Activated CD4-positive, alpha-beta T cell treated with anti-CD3 and anti-CD28 coated beads, Interleukin-2, amount 10 ng/mL, durations not matched to agents 24 days and 14 days (primary cell): ENCODE measurements at regions not wholly inside any gene's neighbourhood (a gene's known extent, or its start where the extent isn't known, plus 50 kb on each side); places are given as distances from the start of the nearest gene placed in this dataset.

Source experiments
- DNase-seq: peaks from one replicate; pipeline ENCODE4 v3.0.0; 2022
- H3K27ac Mint-ChIP-seq: one replicate; pipeline ENCODE4 v1.8.0; 2022; ENCODE audit warnings: mild to moderate bottlenecking, mixed read lengths
- H3K27me3 Mint-ChIP-seq: one replicate; pipeline ENCODE4 v1.8.0; 2022; ENCODE audit warnings: mixed read lengths
- H3K36me3 Mint-ChIP-seq: one replicate; pipeline ENCODE4 v1.8.0; 2022; ENCODE audit warnings: low read depth, mild to moderate bottlenecking, mixed read lengths
- H3K4me1 Mint-ChIP-seq: one replicate; pipeline ENCODE4 v1.8.0; 2021; ENCODE audit warnings: mixed read lengths
- H3K4me3 Mint-ChIP-seq: one replicate; pipeline ENCODE4 v1.8.0; 2022; ENCODE audit warnings: mild to moderate bottlenecking, moderate library complexity, mixed read lengths
- H3K9me3 Mint-ChIP-seq: one replicate; pipeline ENCODE4 v1.8.0; 2021; ENCODE audit warnings: mixed read lengths
- intact Hi-C: fragments of 100-400 bp; cut with micrococcal nuclease; formaldehyde crosslinking; loops from one replicate; pipeline ENCODE4 v1.15.1; 2023

DNA sequence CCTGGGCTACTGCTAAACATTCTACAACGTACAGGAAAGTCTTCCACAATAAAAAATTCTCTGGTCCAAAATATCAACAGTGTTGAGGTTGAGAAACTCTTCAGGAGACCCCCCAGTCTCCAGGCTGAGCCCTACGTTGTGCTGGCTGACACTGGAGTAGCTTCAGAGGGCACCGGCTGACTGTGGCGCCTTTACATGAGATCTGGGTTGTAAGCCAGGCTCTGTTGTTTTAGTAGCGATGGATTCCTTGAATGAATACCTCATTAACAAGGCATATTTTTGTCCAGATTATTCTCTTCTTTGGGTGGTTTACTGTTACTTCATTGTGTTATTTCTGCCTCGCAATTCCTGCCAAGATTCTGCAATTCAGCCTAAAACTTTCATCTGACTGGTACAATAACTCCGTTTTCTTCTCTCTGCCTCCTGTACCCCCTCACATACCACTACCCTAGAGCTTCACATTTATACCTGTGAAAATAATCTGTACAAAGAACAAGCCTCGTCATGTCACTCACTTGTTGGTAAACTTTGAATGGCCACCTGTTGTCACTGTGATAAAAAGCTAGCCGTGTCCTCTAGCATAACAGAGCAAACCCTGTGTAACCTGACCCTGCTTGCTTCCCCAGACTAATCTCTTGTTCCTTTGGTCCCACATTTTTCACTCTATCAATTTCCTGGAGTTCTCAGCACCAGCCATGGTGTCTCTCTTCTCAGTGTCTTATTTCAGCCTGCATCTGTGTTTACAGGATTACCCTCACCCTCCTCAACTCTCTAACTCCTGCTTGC lies 1476.1 kb upstream of the TENM3 start:
- Mint-ChIP-seq H3K27me3 (no peaks in the 10 kb centered on the region), H3K9me3 (no peaks in the 10 kb centered on the region), H3K27ac (no peak overlapping the region), H3K4me3 (no peak overlapping the region), H3K4me1 (no peaks in the 10 kb centered on the region), H3K36me3 (no peaks in the 10 kb centered on the region)
- intact Hi-C loops: no loop called here
- DNase-seq: no peak

DNA sequence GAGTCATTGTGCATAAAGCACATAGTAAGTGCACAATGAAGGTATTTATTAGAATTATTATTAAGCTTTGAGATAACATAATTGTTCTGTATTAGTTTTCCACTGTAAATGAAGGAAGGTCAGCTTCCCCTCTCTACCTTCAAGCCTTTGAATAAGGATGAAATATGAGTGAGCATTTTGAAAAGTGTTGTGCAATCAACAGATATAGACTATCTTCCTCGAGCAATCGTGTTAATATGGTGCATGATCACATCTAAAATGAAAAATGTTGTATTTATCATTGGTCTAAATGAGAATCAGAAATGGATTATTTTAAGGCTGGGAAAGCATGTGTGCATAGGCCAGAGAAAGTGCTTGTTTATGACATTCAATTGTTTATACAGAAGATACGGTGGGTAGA lies 1474.6 kb upstream of the TENM3 start:
- no peaks in the 10 kb centered on the region for H3K4me1 Mint-ChIP-seq
- no peaks in the 10 kb centered on the region for H3K27me3 Mint-ChIP-seq
- H3K4me3 Mint-ChIP-seq: no peak overlapping the region
- intact Hi-C loops: no loop called here
- no peak for DNase-seq
- H3K27ac Mint-ChIP-seq: no peak overlapping the region
- no peaks in the 10 kb centered on the region for H3K9me3 Mint-ChIP-seq
- H3K36me3 Mint-ChIP-seq: no peaks in the 10 kb centered on the region

DNA sequence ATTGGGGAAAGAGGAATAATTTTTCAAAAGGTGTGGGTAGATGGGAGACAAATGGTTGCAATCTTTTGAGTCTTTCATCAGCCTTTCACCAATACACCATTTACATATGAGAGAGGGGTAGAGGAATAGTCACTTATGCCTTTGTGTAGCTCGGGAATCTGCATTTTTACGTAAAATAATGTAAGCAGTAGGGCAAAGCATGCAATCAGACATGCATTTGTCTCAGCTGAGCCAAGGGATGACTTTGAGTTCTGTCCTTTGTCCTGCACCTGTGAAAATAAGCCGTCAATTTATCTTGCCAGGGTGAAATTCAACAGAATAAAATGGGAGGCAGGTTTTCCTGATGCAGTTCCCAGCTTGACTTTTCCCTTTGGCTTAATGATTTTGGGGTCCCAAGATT lies 1473.4 kb upstream of the TENM3 start:
- H3K9me3 Mint-ChIP-seq: no peaks in the 10 kb centered on the region
- no peaks in the 10 kb centered on the region for H3K4me1 Mint-ChIP-seq
- no peak for DNase-seq
- H3K36me3 Mint-ChIP-seq: no peaks in the 10 kb centered on the region
- H3K27me3 Mint-ChIP-seq: no peaks in the 10 kb centered on the region
- intact Hi-C loops: no loop called here
- H3K4me3 Mint-ChIP-seq: no peak overlapping the region
- no peak overlapping the region for H3K27ac Mint-ChIP-seq

DNA sequence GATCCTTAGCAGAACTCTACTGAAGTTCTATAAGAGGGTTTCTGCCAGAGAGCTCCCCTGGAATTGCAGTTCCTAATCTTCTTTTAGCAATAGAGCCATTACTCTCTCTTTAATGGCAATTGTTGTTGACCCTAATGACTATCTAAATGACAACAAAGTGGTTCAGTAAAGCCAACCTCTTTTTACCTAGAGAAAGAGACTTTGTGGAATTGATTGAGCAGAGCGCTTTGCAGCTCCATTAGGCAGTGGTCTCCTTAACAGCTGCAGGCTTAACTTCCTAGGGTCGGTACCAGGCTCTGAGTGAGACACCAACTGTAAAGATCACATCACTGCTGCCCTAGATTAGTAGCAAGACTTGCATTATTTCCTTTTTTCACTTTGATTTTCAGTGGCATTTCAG lies 1472.9 kb upstream of the TENM3 start:
- no peak overlapping the region for H3K27ac Mint-ChIP-seq
- intact Hi-C loops: no loop called here
- no peaks in the 10 kb centered on the region for H3K27me3 Mint-ChIP-seq
- no peaks in the 10 kb centered on the region for H3K36me3 Mint-ChIP-seq
- H3K9me3 Mint-ChIP-seq: no peaks in the 10 kb centered on the region
- H3K4me1 Mint-ChIP-seq: no peaks in the 10 kb centered on the region
- H3K4me3 Mint-ChIP-seq: no peak overlapping the region
- DNase-seq: no peak

- Mint-ChIP-seq H3K9me3 (no peaks in the 10 kb centered on the region), H3K4me3 (no peak overlapping the region), H3K27ac (no peak overlapping the region), H3K27me3 (no peaks in the 10 kb centered on the region), H3K36me3 (no peaks in the 10 kb centered on the region), H3K4me1 (no peaks in the 10 kb centered on the region)
- DNase-seq: no peak
- intact Hi-C loops: no loop called here
Measured at GRCh38 chr4:180784940-180785339, 1458.3 kb upstream of the TENM3 start.

GRCh38 chr4:180788729-180789128 lies 1454.5 kb upstream of the TENM3 start:
- Mint-ChIP-seq H3K27ac (no peak overlapping the region), H3K9me3 (no peaks in the 10 kb centered on the region), H3K4me3 (no peak overlapping the region), H3K36me3 (no peaks in the 10 kb centered on the region), H3K27me3 (no peaks in the 10 kb centered on the region), H3K4me1 (no peaks in the 10 kb centered on the region)
- intact Hi-C loops: no loop called here
- no peak for DNase-seq

GRCh38 chr4:180789929-180790328 lies 1453.3 kb upstream of the TENM3 start:
- Mint-ChIP-seq H3K27ac (no peak overlapping the region), H3K9me3 (no peaks in the 10 kb centered on the region), H3K4me1 (no peaks in the 10 kb centered on the region), H3K27me3 (no peaks in the 10 kb centered on the region), H3K36me3 (no peaks in the 10 kb centered on the region), H3K4me3 (no peak overlapping the region)
- no peak for DNase-seq
- intact Hi-C loops: no loop called here

GRCh38 chr4:180790471-180790870 lies 1452.7 kb upstream of the TENM3 start:
- Mint-ChIP-seq H3K9me3 (no peaks in the 10 kb centered on the region), H3K4me1 (no peaks in the 10 kb centered on the region), H3K27me3 (no peaks in the 10 kb centered on the region), H3K27ac (no peak overlapping the region), H3K36me3 (no peaks in the 10 kb centered on the region), H3K4me3 (no peak overlapping the region)
- intact Hi-C loops: no loop called here
- no peak for DNase-seq

DNA sequence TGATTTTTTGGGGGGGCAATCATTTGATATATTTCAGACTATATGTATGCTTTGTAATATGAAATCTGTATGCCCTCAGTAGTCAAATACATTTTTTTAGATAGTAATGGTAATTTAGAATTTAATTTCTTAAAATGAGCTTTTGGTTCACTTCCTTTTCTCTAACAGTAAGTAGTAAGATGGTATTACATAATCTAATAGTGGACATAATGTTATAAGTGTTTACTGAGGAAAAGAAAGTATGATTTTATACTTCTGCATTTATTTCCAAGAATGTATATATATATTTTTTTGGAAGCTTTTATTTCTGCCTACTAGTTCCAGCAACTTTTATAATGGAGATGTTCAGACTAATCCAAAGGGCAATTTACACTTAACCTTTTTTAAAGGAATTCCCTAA lies 1450.7 kb upstream of the TENM3 start:
- Mint-ChIP-seq H3K4me3 (no peak overlapping the region), H3K27me3 (no peaks in the 10 kb centered on the region), H3K36me3 (no peaks in the 10 kb centered on the region), H3K4me1 (no peaks in the 10 kb centered on the region), H3K9me3 (no peaks in the 10 kb centered on the region), H3K27ac (no peak overlapping the region)
- DNase-seq: no peak
- intact Hi-C loops: no loop called here

DNA sequence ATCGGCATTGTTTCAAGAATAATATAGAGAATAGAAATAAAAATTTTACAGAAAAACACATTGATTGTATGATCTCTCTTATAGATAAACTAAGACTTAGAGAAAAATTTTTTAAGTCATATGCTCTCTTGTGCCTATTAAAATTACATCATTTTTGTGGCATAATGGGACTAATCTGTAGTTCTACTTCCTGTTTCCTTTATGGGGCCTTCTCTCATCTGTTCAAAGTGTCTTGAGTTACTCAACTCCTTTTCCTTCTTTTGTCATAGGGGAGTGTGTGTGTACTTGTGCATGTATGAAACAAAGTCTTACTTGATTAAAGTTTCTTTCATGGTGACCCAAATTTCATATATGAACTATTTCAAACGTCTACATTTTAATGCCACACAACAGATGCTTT lies 1448.9 kb upstream of the TENM3 start:
- intact Hi-C loops: no loop called here
- no peaks in the 10 kb centered on the region for H3K9me3 Mint-ChIP-seq
- no peaks in the 10 kb centered on the region for H3K4me1 Mint-ChIP-seq
- H3K27me3 Mint-ChIP-seq: no peaks in the 10 kb centered on the region
- no peak for DNase-seq
- H3K27ac Mint-ChIP-seq: no peak overlapping the region
- no peak overlapping the region for H3K4me3 Mint-ChIP-seq
- H3K36me3 Mint-ChIP-seq: no peaks in the 10 kb centered on the region

DNA sequence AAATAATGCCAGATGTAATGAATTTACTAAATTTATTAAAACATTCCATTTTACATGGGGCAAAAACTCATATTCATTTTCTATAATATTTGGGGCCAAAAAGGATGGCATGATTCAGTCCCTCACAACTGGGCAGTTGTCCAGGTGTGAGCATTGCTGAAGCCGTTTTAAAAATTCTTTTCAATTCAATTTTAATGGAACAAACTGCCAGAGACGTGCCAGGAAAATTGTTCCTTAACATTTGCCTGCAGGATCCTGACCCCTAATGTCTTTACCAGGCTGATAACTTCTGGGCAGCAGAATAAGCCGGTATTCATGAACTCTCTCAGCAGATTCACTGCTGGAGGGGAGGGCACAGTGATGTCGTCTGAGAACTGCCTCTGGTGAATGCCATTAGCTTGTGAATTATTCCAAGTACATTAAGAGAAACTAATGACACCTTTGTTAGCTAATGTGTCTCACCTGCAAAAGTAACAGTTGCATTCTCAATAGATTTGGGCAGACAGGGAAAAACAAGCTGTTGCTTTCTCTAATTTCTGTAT lies 1445.1 kb upstream of the TENM3 start:
- no peaks in the 10 kb centered on the region for H3K27me3 Mint-ChIP-seq
- no peaks in the 10 kb centered on the region for H3K36me3 Mint-ChIP-seq
- H3K9me3 Mint-ChIP-seq: no peaks in the 10 kb centered on the region
- intact Hi-C loops: no loop called here
- no peaks in the 10 kb centered on the region for H3K4me1 Mint-ChIP-seq
- DNase-seq: no peak
- H3K27ac Mint-ChIP-seq: no peak overlapping the region
- no peak overlapping the region for H3K4me3 Mint-ChIP-seq

DNA sequence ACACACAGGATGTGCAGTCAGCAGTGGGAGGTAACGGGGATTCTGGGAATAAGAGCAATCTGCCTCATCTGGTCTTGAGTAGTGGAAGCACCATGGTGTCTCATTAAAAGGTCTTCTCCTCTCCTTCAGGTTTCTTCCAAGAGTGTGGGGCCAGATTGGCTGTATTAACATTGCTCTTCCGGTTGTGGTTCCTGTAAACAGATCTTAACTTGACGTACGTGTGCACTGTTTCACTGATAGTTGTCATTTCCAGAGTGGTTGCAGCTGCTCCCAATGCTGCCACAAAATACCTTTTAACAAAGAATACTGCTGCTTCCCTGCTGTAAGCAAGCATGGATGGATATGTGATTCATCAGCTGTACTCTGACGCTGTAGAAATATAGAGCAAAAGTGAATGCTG lies 1443.4 kb upstream of the TENM3 start:
- H3K9me3 Mint-ChIP-seq: no peaks in the 10 kb centered on the region
- no peak overlapping the region for H3K4me3 Mint-ChIP-seq
- H3K27ac Mint-ChIP-seq: no peak overlapping the region
- H3K36me3 Mint-ChIP-seq: no peaks in the 10 kb centered on the region
- no peaks in the 10 kb centered on the region for H3K27me3 Mint-ChIP-seq
- DNase-seq: no peak
- intact Hi-C loops: no loop called here
- no peaks in the 10 kb centered on the region for H3K4me1 Mint-ChIP-seq

DNA sequence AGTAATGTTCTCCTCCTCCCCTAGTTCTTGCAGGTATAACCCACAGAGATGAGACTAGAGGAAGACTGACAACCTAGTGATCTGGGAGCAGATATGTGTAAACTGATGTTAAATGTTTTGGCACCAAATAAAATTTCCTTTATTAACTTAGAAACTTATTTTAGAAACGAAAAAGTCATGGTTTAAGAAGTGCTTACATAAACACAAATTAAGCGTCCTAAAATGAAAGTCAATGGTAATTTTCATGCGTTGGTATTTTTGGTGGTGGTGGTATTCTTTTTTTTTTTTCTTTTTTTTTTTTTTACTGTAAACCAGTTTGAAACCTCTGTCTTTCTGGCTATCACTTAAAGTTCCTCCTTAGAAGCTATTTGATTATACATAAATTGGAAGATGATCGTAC lies 1438.1 kb upstream of the TENM3 start:
- H3K4me1 Mint-ChIP-seq: no peaks in the 10 kb centered on the region
- H3K27me3 Mint-ChIP-seq: no peaks in the 10 kb centered on the region
- H3K9me3 Mint-ChIP-seq: no peaks in the 10 kb centered on the region
- DNase-seq: no peak
- no peak overlapping the region for H3K4me3 Mint-ChIP-seq
- H3K36me3 Mint-ChIP-seq: no peaks in the 10 kb centered on the region
- intact Hi-C loops: no loop called here
- H3K27ac Mint-ChIP-seq: no peak overlapping the region

DNA sequence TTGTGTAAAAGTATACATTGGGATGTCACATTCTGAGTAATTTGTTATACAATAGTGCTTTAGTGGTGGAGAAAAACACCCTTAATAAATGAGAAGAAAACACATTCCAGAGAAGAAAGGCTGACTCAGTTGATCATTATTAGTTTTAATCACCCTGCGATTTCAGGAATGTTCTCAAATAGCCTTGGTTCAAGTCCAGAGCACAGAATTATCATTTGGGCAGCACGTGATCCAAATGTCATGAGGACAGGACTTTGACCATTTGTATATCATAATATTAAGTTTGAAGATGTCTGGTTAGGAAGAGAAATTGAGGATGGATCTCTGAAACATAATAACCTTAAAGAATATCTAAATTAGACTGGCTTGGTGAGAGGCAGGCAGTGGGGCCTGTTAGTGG lies 1434.3 kb upstream of the TENM3 start:
- intact Hi-C loops: no loop called here
- no peak for DNase-seq
- Mint-ChIP-seq H3K27ac (no peak overlapping the region), H3K4me1 (no peaks in the 10 kb centered on the region), H3K36me3 (no peaks in the 10 kb centered on the region), H3K9me3 (no peaks in the 10 kb centered on the region), H3K4me3 (no peak overlapping the region), H3K27me3 (no peaks in the 10 kb centered on the region)

DNA sequence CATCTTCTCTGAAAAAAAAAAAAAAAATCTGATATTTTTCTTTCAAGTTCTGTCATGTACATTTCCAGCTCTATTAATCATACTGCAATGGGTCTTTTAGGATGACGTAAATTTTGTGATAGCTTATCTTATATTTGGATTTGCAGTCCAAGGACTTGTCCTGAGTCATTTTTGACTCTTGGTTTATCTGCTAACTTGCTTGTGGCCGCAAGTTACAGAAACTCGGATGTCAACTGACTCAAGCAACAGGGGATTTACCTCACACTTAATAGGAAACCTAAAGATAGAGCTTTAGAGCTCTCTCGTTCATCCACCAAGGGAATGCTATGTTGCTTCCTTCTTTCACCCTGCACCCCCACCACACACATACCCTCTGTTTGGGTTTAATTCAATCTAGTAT lies 1433.8 kb upstream of the TENM3 start:
- H3K27ac Mint-ChIP-seq: no peak overlapping the region
- H3K4me3 Mint-ChIP-seq: no peak overlapping the region
- no peaks in the 10 kb centered on the region for H3K27me3 Mint-ChIP-seq
- H3K9me3 Mint-ChIP-seq: no peaks in the 10 kb centered on the region
- no peaks in the 10 kb centered on the region for H3K36me3 Mint-ChIP-seq
- DNase-seq: no peak
- H3K4me1 Mint-ChIP-seq: no peaks in the 10 kb centered on the region
- intact Hi-C loops: no loop called here
